H1 (cell line): ENCODE measurements at regions not wholly inside any gene's neighbourhood (a gene's known extent, or its start where the extent isn't known, plus 50 kb on each side); places are given as distances from the start of the nearest gene placed in this dataset.
"Not testable (repeated sequence)": the region's sequence is repeated elsewhere in the genome, so short reads cannot be mapped to it uniquely, and the experiment has no call there.

Source experiments
- CTCF ChIA-PET: fragments of 300-600 bp; sonication (Branson Sonifier 250); formaldehyde crosslinking; loops from one replicate; lab custom pipeline; 2021; ENCODE audit not compliant: partially characterized antibody; lab: Charles Lee
- POLR2A ChIA-PET: fragments of 300-600 bp; sonication (Branson Sonifier 250); formaldehyde crosslinking; loops from one replicate; lab custom pipeline; 2021; ENCODE audit warnings: inconsistent platforms; ENCODE audit not compliant: partially characterized antibody; lab: Charles Lee
- DNase-seq, 2 experiments: peaks; one replicate each; pipeline versions ENCODE4 v3.0.0 to v3.0.0-alpha.2; 2010 to 2022; ENCODE audit warnings: low spot score in 2 of 2, low read depth in 1 of 2, mixed read lengths in 1 of 2
- FAIRE-seq: peaks from 2 replicates; lab custom pipeline; 2011; peaks lifted over from hg19 to GRCh38; lab: Jason Lieb, UNC
- H2AFZ ChIP-seq: 2 replicates; pipeline ENCODE4 v1.8.1; 2012; ENCODE audit warnings: low read length, inconsistent platforms
- H2AK5ac ChIP-seq: 2 replicates; pipeline ENCODE4 v1.6.1; 2013; ENCODE audit warnings: low read depth, low read length
- H2BK120ac ChIP-seq: replicated peaks from 2 replicates; pipeline ENCODE3; 2013; ENCODE audit warnings: low read depth, low read length, inconsistent platforms
- H2BK12ac ChIP-seq: 2 replicates; pipeline ENCODE4 v1.6.1; 2013; ENCODE audit warnings: low read depth, low read length
- H2BK15ac ChIP-seq: 2 replicates; pipeline ENCODE4 v1.6.1; 2013; ENCODE audit warnings: low read length
- H2BK20ac ChIP-seq: 2 replicates; pipeline ENCODE4 v1.6.1; 2013; ENCODE audit warnings: low read length
- H2BK5ac ChIP-seq: 2 replicates; pipeline ENCODE4 v1.6.1; 2013; ENCODE audit warnings: low read depth, low read length
- H3K14ac ChIP-seq: 2 replicates; pipeline ENCODE4 v1.6.1; 2013; ENCODE audit warnings: inconsistent platforms; ENCODE audit not compliant: insufficient read length
- H3K18ac ChIP-seq: 2 replicates; pipeline ENCODE4 v1.6.1; 2013; ENCODE audit warnings: low read length; ENCODE audit errors: extremely low read depth
- H3K23ac ChIP-seq: 2 replicates; pipeline ENCODE4 v1.6.1; 2013; ENCODE audit warnings: inconsistent platforms; ENCODE audit not compliant: insufficient read length
- H3K23me2 ChIP-seq: 2 replicates; pipeline ENCODE4 v1.6.1; 2013; ENCODE audit warnings: low read depth, low read length
- H3K27ac ChIP-seq: 2 replicates; pipeline ENCODE4 v1.6.1; 2011; ENCODE audit warnings: low read depth, low read length, inconsistent platforms
- H3K27me3 ChIP-seq, 4 experiments: replicated peaks in 1 of 4; 1 replicate in 1 of 4; 2 replicates in 3 of 4; pipeline versions ENCODE4 v1.6.1 to v1.8.1; 2011 to 2013; ENCODE audit warnings: low read length in 3 of 4, mild to moderate bottlenecking in 3 of 4, inconsistent platforms in 2 of 4, mixed read lengths in 2 of 4, moderate library complexity in 1 of 4; ENCODE audit not compliant: control insufficient read depth in 3 of 4, insufficient read depth in 3 of 4; ENCODE audit errors: extremely low read depth in 1 of 4
- H3K36me3 ChIP-seq, 4 experiments: 2 replicates each; pipeline versions ENCODE4 v1.6.1 to v1.8.1; 2011 to 2013; ENCODE audit warnings: mild to moderate bottlenecking in 4 of 4, low read length in 3 of 4, moderate library complexity in 2 of 4, control low read depth in 1 of 4, inconsistent platforms in 1 of 4; ENCODE audit not compliant: insufficient read depth in 4 of 4, control insufficient read depth in 2 of 4
- H3K4ac ChIP-seq: replicated peaks from 2 replicates; pipeline ENCODE3; 2013; ENCODE audit warnings: low read length, low read depth, mixed read lengths, inconsistent platforms; ENCODE audit not compliant: insufficient read length
- H3K4me1 ChIP-seq, 4 experiments: replicated peaks in 1 of 4; 1 replicate in 1 of 4; 2 replicates in 3 of 4; pipeline versions ENCODE4 v1.6.1 to v1.8.1; 2011 to 2013; ENCODE audit warnings: low read length in 3 of 4, inconsistent platforms in 2 of 4, mixed read lengths in 1 of 4; ENCODE audit not compliant: insufficient read depth in 4 of 4, control insufficient read depth in 3 of 4
- H3K4me2 ChIP-seq, 2 experiments: 2 replicates each; pipeline versions ENCODE4 v1.6.1 to v1.8.1; 2011 to 2013; ENCODE audit warnings: low read depth in 2 of 2, low read length in 2 of 2, control low read depth in 1 of 2, inconsistent platforms in 1 of 2, mild to moderate bottlenecking in 1 of 2; ENCODE audit not compliant: insufficient read depth in 1 of 2
- H3K4me3 ChIP-seq, 4 experiments: fragments of 200-600, 300-600 bp in 1 of 4; sonication (generic), shearing (Covaris generic), sonication (Bioruptor Twin) in 1 of 4; 2 replicates each; pipeline versions ENCODE4 v1.5.1 to v1.8.1; 2011 to 2016; ENCODE audit warnings: low read length in 4 of 4, low read depth in 3 of 4, control low read depth in 2 of 4, inconsistent platforms in 2 of 4, mild to moderate bottlenecking in 2 of 4, mixed read lengths in 1 of 4, moderate library complexity in 1 of 4; ENCODE audit not compliant: insufficient read depth in 2 of 4; ENCODE audit errors: extremely low read depth in 1 of 4
- H3K56ac ChIP-seq: replicated peaks from 2 replicates; pipeline ENCODE3; 2013; ENCODE audit warnings: low read depth, mild to moderate bottlenecking, mixed read lengths, low read length, inconsistent platforms; ENCODE audit not compliant: insufficient read length
- H3K79me1 ChIP-seq: 2 replicates; pipeline ENCODE4 v1.6.1; 2013; ENCODE audit warnings: low read depth, low read length, control low read depth
- H3K79me2 ChIP-seq, 2 experiments: 2 replicates each; pipeline versions ENCODE4 v1.6.1 to v1.8.1; 2012 to 2013; ENCODE audit warnings: low read length in 2 of 2, mild to moderate bottlenecking in 2 of 2, inconsistent platforms in 1 of 2; ENCODE audit not compliant: insufficient read depth in 2 of 2, control insufficient read depth in 1 of 2
- H3K9ac ChIP-seq, 4 experiments: replicated peaks in 1 of 4; 1 replicate in 1 of 4; 2 replicates in 3 of 4; pipeline versions ENCODE4 v1.6.1 to v1.8.1; 2011 to 2013; ENCODE audit warnings: low read depth in 3 of 4, low read length in 3 of 4, control low read depth in 2 of 4, mild to moderate bottlenecking in 2 of 4, moderate library complexity in 2 of 4, inconsistent platforms in 1 of 4; ENCODE audit errors: extremely low read depth in 1 of 4
- H3K9me3 ChIP-seq, 2 experiments: 2 replicates each; pipeline versions ENCODE4 v1.6.1 to v1.8.1; 2012 to 2013; ENCODE audit warnings: mild to moderate bottlenecking in 2 of 2, moderate library complexity in 2 of 2, control low read depth in 1 of 2, inconsistent platforms in 1 of 2, low read depth in 1 of 2, low read length in 1 of 2, mixed read lengths in 1 of 2; ENCODE audit not compliant: insufficient read depth in 2 of 2
- H4K20me1 ChIP-seq, 2 experiments: replicated peaks in 1 of 2; 2 replicates each; pipeline versions ENCODE3 to v1.8.1; 2011 to 2013; ENCODE audit warnings: inconsistent platforms in 2 of 2, low read length in 2 of 2, mild to moderate bottlenecking in 1 of 2; ENCODE audit not compliant: insufficient read depth in 2 of 2, control insufficient read depth in 1 of 2
- H4K5ac ChIP-seq: 2 replicates; pipeline ENCODE4 v1.6.1; 2013; ENCODE audit warnings: low read length, low read depth, mixed read lengths, inconsistent platforms; ENCODE audit not compliant: insufficient read length
- H4K8ac ChIP-seq: 2 replicates; pipeline ENCODE4 v1.8.0; 2013; ENCODE audit warnings: mild to moderate bottlenecking, moderate library complexity, low read length, inconsistent platforms; ENCODE audit not compliant: insufficient read depth; ENCODE audit errors: extremely low read depth
- H4K91ac ChIP-seq: replicated peaks from 2 replicates; pipeline ENCODE3; 2013; ENCODE audit warnings: low read length, mixed read lengths, inconsistent platforms; ENCODE audit not compliant: insufficient read length
- WGBS, 2 experiments: shearing (Covaris generic) in 1 of 2; methylation state at CpG; one replicate each; pipeline versions ENCODE4 v1.1.6 to v1.1.7; 2013 to 2015; ENCODE audit warnings: low lambda C conversion rate in 2 of 2, mixed read lengths in 2 of 2, inconsistent platforms in 1 of 2, low coverage in 1 of 2, missing lambda C conversion rate in 1 of 2; ENCODE audit not compliant: insufficient replicate concordance in 2 of 2, insufficient coverage in 1 of 2, insufficient read length in 1 of 2; ENCODE audit errors: extremely low coverage in 1 of 2, missing lambda C conversion rate in 1 of 2; 5-methylcytosine and 5-hydroxymethylcytosine counted together

- H4K91ac ChIP-seq, H3K4ac ChIP-seq, H3K4me3 ChIP-seq, H3K79me1 ChIP-seq, H4K20me1 ChIP-seq, POLR2A ChIA-PET, H3K23ac ChIP-seq, DNase-seq, H3K27me3 ChIP-seq, H3K9me3 ChIP-seq, H4K8ac ChIP-seq, H2BK15ac ChIP-seq, CTCF ChIA-PET, H3K4me1 ChIP-seq, FAIRE-seq, H3K36me3 ChIP-seq, H2AFZ ChIP-seq, H3K9ac ChIP-seq, H3K56ac ChIP-seq, H2BK120ac ChIP-seq, H2BK12ac ChIP-seq, H3K18ac ChIP-seq, H2BK20ac ChIP-seq, H4K5ac ChIP-seq, H2BK5ac ChIP-seq, H3K27ac ChIP-seq, H3K14ac ChIP-seq, H3K79me2 ChIP-seq, H3K4me2 ChIP-seq, H3K23me2 ChIP-seq, H2AK5ac ChIP-seq: not testable (repeated sequence)
- WGBS, 2 experiments = 75% methylated on average over 2 of the region's 3 CpGs; no CpG with 5 or more reads in 1 of the 2 experiments
Observed at GRCh38 chr6:48530978-48531377, 420.0 kb upstream of the PTCHD4 start.
